Stimulated activated CD4-positive, alpha-beta T cell treated with anti-CD3 and anti-CD28 coated beads, Interleukin-2, amount 100 ng/mL, for 48 hours (primary cell): ENCODE measurements at regions not wholly inside any gene's neighbourhood (a gene's known extent, or its start where the extent isn't known, plus 50 kb on each side); places are given as distances from the start of the nearest gene placed in this dataset.

ENCODE experiments used
- DNase-seq, 2 donors: peaks; one replicate each; pipeline ENCODE4 v3.0.0-alpha.2; 2020

DNA sequence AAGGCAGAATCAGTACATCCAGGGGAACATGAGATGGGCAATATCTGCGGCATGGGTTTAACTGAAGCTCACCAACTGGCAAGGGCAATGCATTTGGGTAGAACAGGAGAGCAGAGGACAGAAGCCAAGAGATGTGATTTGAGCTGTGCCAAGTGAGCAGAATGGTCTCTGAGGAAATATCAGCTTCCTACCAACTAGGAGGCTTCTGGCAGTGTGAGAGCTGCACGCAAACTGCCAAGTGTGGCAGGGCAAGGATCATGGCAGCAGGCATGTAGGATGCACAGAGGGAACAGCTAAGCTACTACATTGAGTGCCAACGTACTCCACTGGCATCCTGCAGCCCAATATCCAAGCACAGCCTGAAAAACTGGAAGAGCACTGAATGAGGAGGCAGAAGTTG is 1036.5 kb downstream of the TUSC7 start:
- no peak for DNase-seq

DNA sequence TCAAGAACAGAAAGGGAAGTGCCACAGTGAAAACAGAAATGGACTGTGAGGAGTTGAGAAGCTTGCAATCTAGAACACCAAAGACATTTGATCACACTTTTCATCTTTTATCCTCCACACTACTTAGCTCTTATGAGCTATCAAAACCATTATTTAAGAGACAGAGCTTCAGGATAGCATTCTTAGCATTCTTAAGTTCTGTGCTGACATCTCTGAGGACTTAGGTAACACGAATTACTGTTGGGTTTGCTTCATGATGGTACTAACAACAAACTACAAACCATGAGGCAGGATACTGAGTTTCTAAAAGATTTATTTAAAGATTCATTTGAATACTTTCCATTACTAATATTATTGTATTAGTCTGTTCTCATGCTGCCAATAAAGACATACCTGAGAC is 1038.6 kb downstream of the TUSC7 start:
- DNase-seq, result no peak

DNA sequence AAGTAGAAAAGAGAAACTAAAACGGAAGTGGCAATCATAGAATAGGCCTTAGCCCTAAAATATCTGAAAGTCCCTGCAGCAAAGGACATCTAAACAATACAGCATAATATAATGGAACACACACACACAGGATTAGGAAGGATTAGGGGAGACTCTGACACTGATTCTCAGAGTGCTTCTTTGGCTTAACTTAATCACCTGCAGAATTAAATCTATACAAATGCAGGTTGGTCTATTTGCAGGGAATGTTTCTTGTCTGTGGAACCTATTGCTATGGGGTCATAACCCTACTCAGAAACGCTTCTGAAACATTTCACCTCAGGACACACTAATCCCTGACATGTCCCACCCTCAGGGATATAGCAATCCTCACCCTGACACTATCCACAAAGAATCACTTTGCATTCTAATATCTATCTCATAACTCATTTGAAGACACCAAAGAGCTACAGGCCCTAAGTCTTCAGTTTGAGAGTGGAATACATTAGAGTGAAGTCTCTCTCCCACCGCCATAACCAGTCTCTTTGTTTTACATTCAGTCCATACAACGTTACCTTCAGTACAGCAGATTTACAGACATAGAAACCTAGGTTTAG is 1041.2 kb downstream of the TUSC7 start:
- no peak for DNase-seq

DNA sequence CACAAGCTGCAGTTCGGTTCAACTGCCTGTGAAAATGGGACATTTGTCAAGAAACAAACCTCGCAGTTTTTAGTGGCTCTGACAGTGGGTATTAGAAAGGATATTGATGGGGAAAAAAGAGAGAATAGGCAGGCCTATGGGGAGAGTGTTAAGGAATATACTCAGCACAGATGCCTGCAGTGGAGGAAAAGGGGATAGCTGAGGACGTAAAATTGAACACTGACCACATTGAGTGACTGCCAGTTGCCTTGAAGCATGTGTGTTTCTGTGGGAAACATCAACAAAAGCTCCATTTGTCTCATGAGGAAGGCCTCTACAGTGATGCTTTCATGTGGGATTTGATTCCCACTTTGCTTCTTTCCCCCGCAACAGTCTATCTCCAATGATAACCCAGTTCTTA is 1042.1 kb downstream of the TUSC7 start:
- no peak for DNase-seq

DNA sequence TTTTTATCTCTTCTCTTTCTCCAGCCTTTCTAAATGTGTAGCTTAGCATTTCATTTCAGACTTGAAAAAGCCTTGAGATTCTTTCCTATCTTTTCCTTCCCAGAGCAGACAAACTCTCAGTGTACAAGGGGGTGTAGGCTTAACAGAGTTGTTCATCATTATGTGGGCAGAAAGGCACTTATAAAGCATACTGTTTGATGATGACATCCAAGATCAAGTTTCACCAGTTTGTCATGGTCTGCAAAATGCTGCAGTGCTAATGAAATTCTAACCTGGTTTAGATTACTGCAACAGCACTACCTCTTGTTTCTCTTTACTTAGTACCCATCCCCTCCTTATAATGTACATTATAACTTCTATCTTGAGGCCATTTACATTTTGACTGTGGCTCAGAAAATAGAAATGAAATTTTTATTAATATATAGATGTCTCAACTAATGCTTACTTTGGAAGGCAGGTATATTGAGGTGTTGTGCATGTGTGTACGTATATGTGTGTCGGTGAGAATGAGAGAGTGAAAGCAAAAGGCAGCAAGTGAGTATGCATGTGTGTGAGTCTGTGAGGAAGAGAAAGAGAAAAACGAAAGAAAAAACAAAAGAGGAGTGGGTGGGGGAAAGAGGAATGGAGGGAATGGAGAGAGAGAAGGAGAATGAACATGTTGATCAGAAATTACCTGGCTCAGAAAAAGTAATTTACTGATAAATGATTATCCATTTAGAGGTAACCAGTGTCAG is 1043.6 kb downstream of the TUSC7 start:
- no peak for DNase-seq

DNA sequence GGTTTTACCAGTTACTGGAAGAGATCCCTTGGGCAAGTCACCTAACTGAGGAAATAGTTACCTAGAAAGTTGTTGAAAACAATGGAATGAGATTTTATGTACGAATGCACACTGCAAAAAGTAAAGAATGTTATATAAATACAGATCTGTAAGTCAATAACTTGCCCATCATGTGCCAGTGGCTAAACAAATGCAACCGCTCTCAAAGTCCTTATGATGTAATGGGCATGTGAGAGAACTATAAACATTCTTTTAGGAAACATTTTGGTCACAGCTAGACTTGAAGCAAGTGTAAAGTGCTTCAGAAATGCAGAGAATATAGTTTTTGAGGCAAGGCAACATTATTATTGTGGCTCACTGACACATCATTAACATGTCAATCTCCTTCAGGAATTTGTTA is 1044.5 kb downstream of the TUSC7 start:
- DNase-seq, result no peak

DNA sequence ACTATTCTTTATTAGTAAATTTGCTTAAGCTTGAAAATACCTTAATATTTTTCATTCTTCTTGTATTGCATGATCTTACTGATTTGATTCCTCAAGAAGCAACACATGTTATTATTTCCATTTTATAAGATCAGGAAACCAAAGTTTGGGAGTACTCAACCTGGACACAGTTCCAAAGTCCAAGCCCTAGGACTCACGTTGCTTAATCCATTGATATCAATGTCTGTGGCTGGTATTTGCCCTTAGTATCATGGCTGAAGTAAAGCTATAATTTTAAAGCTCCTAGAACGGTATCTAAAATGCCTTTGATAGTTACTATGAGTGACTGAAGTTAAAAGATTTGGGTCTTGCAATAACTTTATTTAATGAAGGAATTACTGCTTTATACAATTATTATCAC is 1045.3 kb downstream of the TUSC7 start:
- DNase-seq, result no peak

DNA sequence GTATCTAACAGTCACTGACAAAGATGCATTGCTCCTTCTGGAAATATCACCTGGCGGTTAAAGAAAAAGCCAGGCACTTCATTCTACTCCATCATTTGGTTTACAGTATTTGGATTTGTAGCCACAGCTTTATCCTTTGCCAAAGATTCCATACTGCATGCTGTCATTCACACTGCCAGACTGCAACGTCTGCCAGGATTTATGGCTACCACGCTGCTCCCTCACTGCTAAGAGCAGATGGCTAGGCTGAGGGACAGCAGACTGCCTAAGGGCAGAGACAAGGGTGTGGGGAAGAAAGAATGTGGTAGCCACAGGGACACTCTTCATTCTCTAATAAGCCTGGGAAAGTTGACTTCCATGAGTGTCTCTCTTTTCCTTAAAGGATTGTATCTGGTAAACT is 1047.0 kb downstream of the TUSC7 start:
- no peak for DNase-seq

DNA sequence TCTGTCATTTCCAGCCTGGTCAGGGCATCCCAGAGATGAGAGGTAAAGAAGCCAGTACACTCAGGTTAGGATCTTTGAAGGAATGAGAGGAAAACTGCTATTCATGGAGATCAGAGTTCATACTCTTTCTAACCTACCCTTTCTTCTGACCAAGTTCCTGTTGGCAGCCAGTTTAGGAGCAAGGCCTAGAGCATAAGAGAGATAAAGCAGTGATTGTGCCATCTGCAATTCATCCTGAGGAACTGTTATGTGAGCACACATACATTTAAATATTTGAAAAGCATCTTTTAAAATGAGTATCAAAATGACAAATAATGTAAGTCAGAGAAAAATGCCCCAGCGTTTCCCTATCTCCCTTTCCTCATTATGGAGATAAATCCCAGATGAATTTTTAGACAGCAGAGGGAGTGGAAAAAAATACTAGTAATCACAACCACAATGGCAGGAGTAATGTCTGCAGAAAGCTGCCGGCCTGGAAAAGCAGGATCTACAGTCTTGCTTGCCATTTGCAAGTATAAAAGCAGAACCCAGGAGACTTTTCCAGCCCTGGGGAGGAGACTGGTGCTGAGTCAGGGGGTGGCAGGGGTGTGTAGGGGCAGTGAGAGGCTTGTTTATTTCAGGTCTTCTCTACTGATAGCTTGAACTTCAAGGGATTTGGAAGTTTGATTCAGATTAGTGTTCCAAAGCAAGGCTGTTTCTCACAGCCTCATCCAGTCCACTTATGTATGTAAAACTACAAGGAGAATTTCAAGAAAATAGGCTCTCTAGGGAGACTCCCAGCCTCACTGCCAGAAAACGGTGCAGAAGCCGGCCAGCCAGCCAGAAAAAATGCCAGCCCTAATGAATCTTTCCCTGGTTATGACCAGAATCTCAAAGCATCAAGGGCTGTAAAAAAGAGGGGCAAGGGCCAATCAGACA is 1052.4 kb downstream of the TUSC7 start:
- DNase-seq, result no peak

DNA sequence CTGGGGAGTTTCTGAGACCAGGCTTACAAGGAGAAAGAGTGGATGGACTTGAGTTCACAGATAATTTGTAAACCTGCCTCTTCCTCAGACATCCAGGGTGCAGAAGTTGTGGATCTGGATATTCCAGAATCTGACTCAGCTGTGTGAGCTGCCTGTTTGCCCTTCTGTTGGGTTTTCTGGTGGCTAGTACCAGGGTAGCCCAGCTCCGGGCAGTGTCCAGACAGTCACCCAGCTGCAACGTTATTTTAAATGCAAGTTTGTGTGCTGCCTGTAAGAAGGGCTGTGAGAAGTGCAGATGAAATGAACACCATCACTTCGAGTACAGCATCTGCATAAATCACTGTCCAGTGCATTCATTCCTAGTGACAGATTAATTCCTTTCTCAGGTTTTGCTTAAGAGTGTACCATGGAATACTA is 1053.0 kb downstream of the TUSC7 start:
- no peak for DNase-seq

DNA sequence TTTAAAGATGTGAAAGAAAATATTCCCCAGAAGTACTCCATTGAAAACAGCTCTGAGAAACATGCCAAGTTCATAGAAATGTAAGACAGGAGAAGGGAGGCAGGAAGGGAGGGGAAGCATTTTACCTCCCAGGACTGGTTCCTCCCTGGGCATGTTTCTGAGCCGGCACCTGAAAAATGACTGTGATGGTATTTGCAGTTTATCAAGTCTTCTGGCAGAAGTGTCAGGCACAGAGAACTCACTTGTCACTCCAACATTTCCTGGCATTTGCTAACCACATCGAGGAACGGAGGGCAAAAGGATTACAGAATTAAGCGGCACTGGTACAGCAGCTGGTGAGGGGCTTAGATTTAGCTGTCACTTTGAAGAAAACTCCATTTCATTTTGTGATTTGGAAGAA is 1054.0 kb downstream of the TUSC7 start:
- no peak for DNase-seq

DNA sequence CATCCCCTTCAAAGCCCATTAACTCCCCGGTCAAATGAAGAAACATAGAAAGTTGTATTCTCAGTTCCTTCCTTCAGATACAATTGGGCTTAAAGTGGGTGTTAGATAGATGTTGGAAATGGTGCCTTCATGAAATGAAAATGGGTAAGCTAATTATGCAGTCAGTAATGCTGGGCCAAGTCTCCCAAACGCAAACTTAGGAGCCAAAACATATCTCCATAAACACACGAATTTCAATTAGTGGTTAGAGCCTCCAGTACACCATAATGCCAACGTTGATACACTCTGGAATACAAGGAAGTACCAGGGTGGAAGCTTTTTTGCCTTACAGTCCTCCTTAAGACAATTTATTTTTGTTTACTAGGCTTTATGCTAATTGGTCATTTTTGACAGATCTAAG is 1059.0 kb downstream of the TUSC7 start:
- no peak for DNase-seq

DNA sequence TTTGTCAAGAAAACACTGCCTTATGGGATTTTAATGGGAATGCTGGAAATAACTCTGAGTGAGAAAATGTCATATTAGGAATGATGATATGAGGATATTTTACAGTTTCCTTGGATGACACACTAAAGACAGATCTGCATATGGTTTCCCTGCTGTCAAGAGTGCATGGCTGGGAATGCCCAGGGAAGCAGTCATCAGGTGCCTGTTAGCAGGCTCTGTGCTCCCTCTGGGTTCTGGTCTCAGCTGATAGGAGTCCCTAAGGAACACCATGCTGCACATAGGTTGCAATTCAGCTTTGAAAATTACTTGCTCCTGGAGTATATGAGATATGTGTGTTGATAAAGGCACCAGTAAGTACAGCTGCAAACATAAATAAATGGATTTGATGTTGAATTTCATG is 1064.6 kb downstream of the TUSC7 start:
- no peak for DNase-seq

DNA sequence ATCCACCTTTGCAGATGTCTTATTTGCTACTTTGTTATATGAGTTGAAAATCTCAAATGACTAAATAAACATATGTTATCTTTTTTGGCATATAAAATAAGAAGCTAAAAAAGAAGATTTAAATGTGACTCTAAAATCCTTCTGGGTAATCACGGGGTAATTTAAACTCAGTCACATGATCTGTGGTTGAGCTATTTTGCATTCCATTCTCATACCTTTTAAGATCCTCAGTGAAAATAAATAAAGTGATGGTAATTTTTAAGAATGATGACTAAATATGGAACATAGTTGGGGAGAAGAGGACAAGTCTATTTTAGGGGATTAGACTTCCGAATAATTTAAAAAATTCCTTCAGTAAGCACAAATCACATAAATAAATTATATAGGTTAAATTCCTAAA is 1076.8 kb downstream of the TUSC7 start:
- no peak for DNase-seq

DNA sequence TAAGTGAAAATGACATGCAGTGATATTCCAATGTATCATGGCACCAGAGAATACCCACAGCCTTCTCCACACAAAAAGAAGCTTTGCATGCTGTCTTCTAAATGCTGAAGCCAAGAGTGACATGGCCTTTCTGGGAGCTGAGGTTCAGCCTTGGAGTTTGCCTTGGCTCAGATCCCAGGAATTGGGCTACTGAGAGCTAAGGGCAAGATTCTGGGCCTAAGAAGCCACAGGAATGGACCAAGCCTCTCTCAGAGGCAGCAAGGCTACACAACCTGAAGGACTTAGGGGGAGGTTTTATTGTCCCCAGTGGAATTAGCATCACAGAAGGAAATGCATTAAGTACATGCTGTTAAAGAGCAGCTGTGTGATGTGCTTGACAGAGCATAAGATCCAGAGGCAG is 1078.5 kb downstream of the TUSC7 start:
- no peak for DNase-seq

DNA sequence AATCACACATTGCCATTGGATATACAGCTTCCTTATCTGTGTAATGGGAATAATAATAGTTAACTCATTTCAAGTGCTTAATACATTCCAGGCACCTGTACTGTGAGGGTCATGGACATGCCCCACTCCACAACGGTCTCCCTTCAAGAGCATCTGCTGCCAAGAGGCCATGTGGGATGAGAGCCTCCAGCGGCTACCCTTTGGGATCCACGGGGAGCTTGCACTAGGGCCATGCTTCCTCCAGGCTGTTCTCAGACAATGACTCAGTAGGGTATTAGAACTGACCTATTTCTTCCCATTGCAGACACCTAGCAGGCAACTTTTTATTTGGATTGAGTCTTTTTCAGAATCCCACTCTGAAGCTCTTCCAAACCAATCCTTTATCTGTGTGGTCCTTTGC is 1078.9 kb downstream of the TUSC7 start:
- no peak for DNase-seq

DNA sequence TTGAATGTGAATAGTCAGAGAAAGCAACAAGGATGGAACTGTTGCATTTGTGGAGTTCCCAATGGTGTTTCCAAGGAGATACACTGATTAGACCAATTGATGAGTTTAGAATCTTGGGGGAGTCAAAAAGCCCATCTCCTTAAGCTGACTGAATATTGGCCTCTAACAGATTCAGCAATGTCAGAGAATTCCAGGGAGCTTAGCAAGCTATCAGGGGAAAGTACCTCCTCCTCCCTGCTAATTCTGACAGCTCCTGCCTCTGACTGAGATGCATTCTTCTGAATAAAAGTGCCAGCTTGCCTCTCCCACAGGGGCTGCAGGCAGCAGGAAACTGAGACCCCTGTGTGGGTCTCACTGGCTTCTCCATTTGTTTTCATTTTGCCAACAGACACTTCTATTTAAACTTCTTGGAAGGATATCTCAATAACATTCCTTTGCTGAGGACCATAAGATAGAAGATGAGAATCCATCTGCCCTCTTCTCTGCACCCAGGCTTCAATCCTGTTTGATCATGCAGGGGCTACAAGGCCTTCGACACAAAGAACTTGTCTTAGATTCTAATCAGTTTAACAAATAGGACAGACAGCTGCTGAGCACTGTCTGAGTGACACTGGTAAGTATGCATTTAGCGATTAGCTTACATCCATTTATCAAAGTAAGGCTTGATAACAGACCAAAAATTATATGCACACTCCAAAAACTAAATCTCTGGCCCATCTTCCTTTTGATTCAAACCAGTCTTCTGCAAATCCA is 1080.8 kb downstream of the TUSC7 start:
- no peak for DNase-seq

DNA sequence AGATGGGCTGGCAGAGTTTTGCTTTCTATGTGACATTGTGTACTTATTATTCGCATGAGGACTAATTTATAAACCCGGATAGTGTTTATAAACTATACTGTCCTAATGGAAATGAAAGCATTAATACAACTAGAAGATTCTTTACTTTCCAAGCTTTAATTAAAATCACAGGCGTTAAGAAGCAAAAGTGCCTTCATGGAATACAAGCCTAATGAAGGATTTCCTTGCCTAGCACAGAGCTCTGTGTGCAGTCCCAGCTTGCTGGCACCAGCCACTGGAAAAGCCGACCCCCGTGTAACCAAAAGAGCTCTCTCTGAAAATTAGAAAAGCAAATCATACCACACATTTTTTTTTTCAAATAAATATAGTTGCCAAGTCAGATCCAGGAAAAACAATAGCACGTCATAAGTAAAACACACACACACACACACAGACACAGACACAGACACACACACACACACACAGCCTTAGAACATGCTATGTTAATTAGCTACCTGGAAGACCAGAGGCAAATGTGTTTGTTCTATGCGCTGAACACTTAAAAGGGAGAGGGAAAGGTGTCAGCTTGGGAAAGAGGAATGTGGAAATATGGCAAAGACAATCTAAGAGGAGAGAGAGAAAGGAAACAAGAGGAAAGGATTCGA is 1084.2 kb downstream of the TUSC7 start:
- no peak for DNase-seq

DNA sequence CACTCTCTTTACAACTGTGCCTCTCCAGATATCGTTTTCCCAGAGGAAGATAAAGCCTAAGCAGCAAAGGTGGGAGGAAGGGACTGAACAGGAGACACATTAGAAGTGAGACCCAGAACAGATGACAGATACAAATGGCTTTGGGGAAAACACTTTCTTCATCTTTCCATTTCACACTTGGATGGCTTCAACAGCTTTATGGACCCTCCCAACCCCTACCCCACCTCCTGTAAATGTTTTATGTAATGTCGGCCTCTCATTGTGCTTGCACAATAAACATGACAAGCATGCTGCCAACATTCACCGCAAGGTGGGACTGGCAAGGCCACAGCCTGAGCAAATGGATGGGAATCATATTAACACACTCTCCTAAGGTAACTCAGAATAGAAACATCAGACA is 1088.6 kb downstream of the TUSC7 start:
- no peak for DNase-seq

DNA sequence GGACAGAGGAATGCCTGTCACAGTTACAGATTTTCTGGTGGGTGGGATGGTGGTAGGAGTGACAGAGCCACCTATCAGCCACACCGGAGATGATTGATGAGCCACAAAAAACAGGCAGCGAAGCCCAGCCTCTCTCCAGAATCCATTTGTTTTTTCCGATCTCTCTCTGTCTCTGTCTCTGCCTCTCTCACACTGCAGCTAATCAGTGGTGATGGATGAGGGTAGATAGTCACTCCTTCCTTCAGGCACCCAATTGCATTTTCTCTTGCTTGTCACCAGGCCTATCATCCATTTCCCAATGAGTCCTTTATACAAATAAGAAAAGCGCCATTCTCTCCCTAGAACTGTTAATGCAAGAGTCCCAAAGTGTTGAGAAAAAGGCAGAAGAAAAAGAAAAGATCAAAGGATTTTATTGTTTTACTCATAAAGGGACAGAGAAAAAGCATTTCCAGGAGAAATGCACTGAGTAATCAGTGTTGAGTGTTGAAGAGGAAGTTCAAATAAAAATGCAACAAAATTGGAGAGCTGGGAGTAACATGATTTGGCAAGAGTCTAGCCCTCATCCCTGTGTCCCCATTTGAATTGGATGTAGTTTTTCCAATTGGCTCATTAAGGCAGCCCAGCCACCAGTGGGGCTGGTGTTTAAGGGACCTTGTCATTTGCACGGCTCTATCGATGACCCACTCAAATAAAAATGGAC is 1089.3 kb downstream of the TUSC7 start:
- no peak for DNase-seq

DNA sequence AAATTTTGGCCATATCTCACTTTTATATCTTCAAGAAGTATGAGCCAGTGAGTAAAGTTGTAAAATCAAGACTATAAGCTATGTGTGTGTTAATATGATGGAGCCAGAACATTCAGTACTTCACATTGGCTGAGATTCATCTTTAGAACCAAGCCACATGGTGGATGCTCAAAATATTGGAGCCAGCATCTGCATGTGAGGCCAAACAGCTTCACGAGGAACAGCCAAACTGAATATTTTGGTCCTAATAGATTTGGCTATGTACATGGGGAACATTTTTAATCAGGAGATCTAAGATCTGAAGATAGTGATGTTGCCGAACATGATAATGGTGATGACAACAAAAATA is 1089.8 kb downstream of the TUSC7 start:
- DNase-seq, result no peak

DNA sequence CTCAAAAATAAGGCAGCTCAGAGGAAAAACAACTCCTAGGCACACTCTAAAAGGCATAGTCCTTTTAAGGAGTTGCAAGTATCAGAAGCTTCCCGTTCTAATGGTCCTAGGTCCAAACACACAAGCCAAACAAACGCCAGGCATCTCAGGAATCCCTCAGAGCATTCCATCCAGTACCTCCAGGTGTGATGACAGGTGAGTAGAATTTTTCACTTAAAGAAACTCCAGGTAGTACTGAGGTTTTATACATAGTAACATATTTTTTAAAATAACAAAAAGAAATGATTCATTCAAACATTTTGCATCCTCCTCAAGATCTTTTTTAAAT is 1092.3 kb downstream of the TUSC7 start:
- no peak for DNase-seq
